Left lung (tissue), 4 donors: ENCODE measurements at regions not wholly inside any gene's neighbourhood (a gene's known extent, or its start where the extent isn't known, plus 50 kb on each side); places are given as distances from the start of the nearest gene placed in this dataset.

Experiments
- ATAC-seq: fragments of 200-7000 bp; cut with Tn5 transposase; one replicate; pipeline ENCODE4 v1.9.1; 2020; ENCODE audit warnings: moderate library complexity
- DNase-seq, 4 donors: peaks; one replicate each; pipeline ENCODE4 v3.0.0-alpha.2; 2013 to 2020
- H3K27ac ChIP-seq, 2 donors: fragments of 200-600 bp; sonication (generic) in 1 of 2; one replicate each; pipeline versions ENCODE4 v1.5.0 to v1.8.0; 2020 to 2021
- H3K27me3 ChIP-seq, 2 donors: fragments of 200-600 bp; sonication (generic) in 1 of 2; one replicate each; pipeline versions ENCODE4 v1.5.0 to v1.8.0; 2020 to 2021
- H3K36me3 ChIP-seq, 2 donors: fragments of 200-600 bp; sonication (generic) in 1 of 2; one replicate each; pipeline versions ENCODE4 v1.5.0 to v1.8.0; 2020 to 2021
- H3K4me1 ChIP-seq, 2 donors: fragments of 200-600 bp; one replicate each; pipeline ENCODE4 v1.8.0; 2021
- H3K4me3 ChIP-seq, 2 donors: fragments of 200-600 bp; sonication (generic) in 1 of 2; one replicate each; pipeline versions ENCODE4 v1.5.0 to v1.8.0; 2020 to 2021; ENCODE audit warnings: mild to moderate bottlenecking in 1 of 2
- H3K9me3 ChIP-seq, 2 donors: fragments of 200-600 bp; sonication (generic) in 1 of 2; one replicate each; pipeline versions ENCODE4 v1.5.0 to v1.8.0; 2020 to 2021
- CTCF ChIP-seq, 2 donors: fragments of 200-600 bp; sonication (generic) in 1 of 2; IDR thresholded peaks; one replicate each; pipeline versions ENCODE4 v1.5.0 to v1.8.0; 2021; ENCODE audit warnings: antibody characterized with exemption in 2 of 2
- intact Hi-C, 2 donors: fragments of 100-400 bp; cut with DNase I; formaldehyde crosslinking; loops; one replicate each; pipeline versions ENCODE4 v1.11.2 to v1.14.2; 2022
- donor health status: DM: no; HTN: yes; CAD: no.
- donor health status: DM: no; HTN: no; CAD: no.

- H3K4me3 ChIP-seq: no peak overlapping the region
- ATAC-seq (no peak), DNase-seq (no peak)
- TF ChIP-seq CTCF (IDR thresholded peaks at IDR 0.05): no peak
- H3K36me3 ChIP-seq: no peaks in the 10 kb centered on the region
- no peaks in the 10 kb centered on the region for H3K27me3 ChIP-seq
- no peaks in the 10 kb centered on the region for H3K4me1 ChIP-seq
- intact Hi-C loops: no loop called here
- H3K9me3 ChIP-seq: no peaks in the 10 kb centered on the region
- no peak overlapping the region for H3K27ac ChIP-seq
Measured at GRCh38 chr2:59713577-59713976, 839.9 kb downstream of the BCL11A start.

- Histone ChIP-seq H3K9me3 (no peaks in the 10 kb centered on the region), H3K36me3 (no peaks in the 10 kb centered on the region), H3K4me1 (no peaks in the 10 kb centered on the region), H3K27ac (no peak overlapping the region), H3K27me3 (no peaks in the 10 kb centered on the region), H3K4me3 (no peak overlapping the region)
- ATAC-seq (no peak), DNase-seq (no peak)
- intact Hi-C loops: no loop called here
- TF ChIP-seq CTCF (IDR thresholded peaks at IDR 0.05): no peak
Measured at GRCh38 chr2:59711121-59711520, 842.3 kb downstream of the BCL11A start.

GRCh38 chr2:59706729-59707128, 846.7 kb downstream of the BCL11A start:
- no peaks in the 10 kb centered on the region for H3K36me3 ChIP-seq
- DNase-seq: peak in 1 of 4 donors; percentile 2
- intact Hi-C loops: no loop called here

GRCh38 chr2:59703796-59704195, 849.7 kb downstream of the BCL11A start:
- Histone ChIP-seq H3K27ac (no peak overlapping the region), H3K4me1 (no peaks in the 10 kb centered on the region), H3K9me3 (peaks cover 0 to 9% of the 10 kb centered on the region in 2 donors), H3K36me3 (no peaks in the 10 kb centered on the region), H3K27me3 (no peaks in the 10 kb centered on the region), H3K4me3 (no peak overlapping the region)
- no peak for DNase-seq
- ATAC-seq: no peak
- intact Hi-C loops: no loop called here
- no peak for TF ChIP-seq CTCF (IDR thresholded peaks at IDR 0.05)

More at GRCh38 chr2:59706729-59707128, 846.7 kb downstream of the BCL11A start:
- H3K4me1 ChIP-seq: no peaks in the 10 kb centered on the region
- no peak overlapping the region for H3K4me3 ChIP-seq
- H3K27ac ChIP-seq: no peak overlapping the region
- no peak for TF ChIP-seq CTCF (IDR thresholded peaks at IDR 0.05)
- H3K27me3 ChIP-seq: no peaks in the 10 kb centered on the region
- peaks cover 0 to 9% of the 10 kb centered on the region in 2 donors for H3K9me3 ChIP-seq
- no peak for ATAC-seq

GRCh38 chr2:59702026-59702425, 851.4 kb downstream of the BCL11A start:
- no peak overlapping the region for H3K27ac ChIP-seq
- no peak for TF ChIP-seq CTCF (IDR thresholded peaks at IDR 0.05)
- no peaks in the 10 kb centered on the region for H3K4me1 ChIP-seq
- H3K9me3 ChIP-seq: peaks cover 0 to 9% of the 10 kb centered on the region in 2 donors
- ATAC-seq (no peak), DNase-seq (no peak)
- no peak overlapping the region for H3K4me3 ChIP-seq
- intact Hi-C loops: no loop called here
- H3K36me3 ChIP-seq: no peaks in the 10 kb centered on the region
- no peaks in the 10 kb centered on the region for H3K27me3 ChIP-seq
